ENCODE measurements at regions not wholly inside any gene's neighbourhood (a gene's known extent, or its start where the extent isn't known, plus 50 kb on each side); places are given as distances from the start of the nearest gene placed in this dataset.

DNA sequence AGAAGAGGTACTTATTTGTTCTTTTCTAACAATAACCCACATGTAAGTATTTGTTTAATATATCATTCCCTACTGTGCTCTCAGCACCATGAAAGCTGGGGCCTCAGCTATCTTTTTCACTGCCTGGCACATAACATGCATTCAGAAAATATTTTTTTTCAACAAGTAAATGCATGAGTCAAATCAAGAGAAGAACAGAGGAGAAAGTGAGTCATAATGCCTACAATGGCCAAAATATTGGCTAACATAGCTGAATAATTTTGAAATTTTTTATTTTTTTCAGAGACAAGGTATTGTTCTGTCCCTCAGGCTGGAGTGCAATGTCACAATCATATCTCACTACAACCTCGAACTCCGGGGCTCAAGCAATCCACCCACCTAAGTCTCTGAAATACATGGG, 252.2 kb upstream of the ADAMTS5 start:
- no peak overlapping the region for H3K27ac ChIP-seq
- H3K9me3 ChIP-seq: no peaks in the 10 kb centered on the region
- no peaks in the 10 kb centered on the region for H3K4me1 ChIP-seq
- peak in 1 of 2 donors; percentile 10 for DNase-seq
- H3K36me3 ChIP-seq (ENCODE audit: insufficient read depth in 1 of 2, low read depth in 1 of 2): no peaks in the 10 kb centered on the region
- WGBS, 3 donors: 95 to 98% (median 95%) methylated on average over 2 of the region's 2 CpGs
- H3K4me3 ChIP-seq: no peak overlapping the region
- intact Hi-C loops (cut with DNase I): no loop called here
- no peaks in the 10 kb centered on the region for H3K27me3 ChIP-seq (ENCODE audit: insufficient read depth in 3 of 3, low read length in 2 of 3)
- ATAC-seq: peak in 3 of 4 donors; percentile 29 to 30 (median 30)
- TF ChIP-seq, protein P1, sequence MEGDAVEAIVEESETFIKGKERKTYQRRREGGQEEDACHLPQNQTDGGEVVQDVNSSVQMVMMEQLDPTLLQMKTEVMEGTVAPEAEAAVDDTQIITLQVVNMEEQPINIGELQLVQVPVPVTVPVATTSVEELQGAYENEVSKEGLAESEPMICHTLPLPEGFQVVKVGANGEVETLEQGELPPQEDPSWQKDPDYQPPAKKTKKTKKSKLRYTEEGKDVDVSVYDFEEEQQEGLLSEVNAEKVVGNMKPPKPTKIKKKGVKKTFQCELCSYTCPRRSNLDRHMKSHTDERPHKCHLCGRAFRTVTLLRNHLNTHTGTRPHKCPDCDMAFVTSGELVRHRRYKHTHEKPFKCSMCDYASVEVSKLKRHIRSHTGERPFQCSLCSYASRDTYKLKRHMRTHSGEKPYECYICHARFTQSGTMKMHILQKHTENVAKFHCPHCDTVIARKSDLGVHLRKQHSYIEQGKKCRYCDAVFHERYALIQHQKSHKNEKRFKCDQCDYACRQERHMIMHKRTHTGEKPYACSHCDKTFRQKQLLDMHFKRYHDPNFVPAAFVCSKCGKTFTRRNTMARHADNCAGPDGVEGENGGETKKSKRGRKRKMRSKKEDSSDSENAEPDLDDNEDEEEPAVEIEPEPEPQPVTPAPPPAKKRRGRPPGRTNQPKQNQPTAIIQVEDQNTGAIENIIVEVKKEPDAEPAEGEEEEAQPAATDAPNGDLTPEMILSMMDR (IDR thresholded peaks at IDR 0.05): no peak

- Histone ChIP-seq H3K9me3 (no peaks in the 10 kb centered on the region), H3K4me1 (no peaks in the 10 kb centered on the region), H3K27ac (no peak overlapping the region), H3K27me3 (ENCODE audit: insufficient read depth in 3 of 3, low read length in 2 of 3) (no peaks in the 10 kb centered on the region), H3K4me3 (no peak overlapping the region), H3K36me3 (ENCODE audit: insufficient read depth in 1 of 2, low read depth in 1 of 2) (no peaks in the 10 kb centered on the region)
- DNase-seq (no peak), ATAC-seq (no peak)
- TF ChIP-seq, protein P1 (IDR thresholded peaks at IDR 0.05): no peak
- intact Hi-C loops (cut with DNase I): no loop called here
Observed at GRCh38 chr21:27213303-27213702, 246.4 kb upstream of the ADAMTS5 start.

DNA sequence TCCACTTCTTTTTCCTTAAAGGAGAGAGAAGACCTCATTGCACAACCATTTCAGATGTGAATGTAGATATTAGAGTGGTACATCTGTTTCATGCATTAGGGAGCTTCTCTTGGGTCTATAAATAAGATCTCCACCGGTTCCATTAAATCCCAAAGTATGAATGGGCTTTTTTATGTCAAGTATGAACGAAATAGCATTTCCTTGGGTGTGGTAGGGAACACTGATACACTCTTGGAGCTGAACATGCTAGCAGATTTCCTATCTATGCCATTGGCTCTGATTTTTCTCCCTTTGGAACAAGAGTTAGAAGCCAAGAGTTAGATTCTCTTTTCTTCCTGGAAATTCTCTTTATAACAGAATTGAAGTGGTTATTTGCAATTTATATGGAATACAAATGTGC, 245.6 kb upstream of the ADAMTS5 start:
- H3K4me3 ChIP-seq: no peak overlapping the region
- no peak for ATAC-seq
- no peaks in the 10 kb centered on the region for H3K9me3 ChIP-seq
- H3K4me1 ChIP-seq: no peaks in the 10 kb centered on the region
- intact Hi-C loops (cut with DNase I): no loop called here
- no peaks in the 10 kb centered on the region for H3K36me3 ChIP-seq (ENCODE audit: insufficient read depth in 1 of 2, low read depth in 1 of 2)
- no peak overlapping the region for H3K27ac ChIP-seq
- no peaks in the 10 kb centered on the region for H3K27me3 ChIP-seq (ENCODE audit: insufficient read depth in 3 of 3, low read length in 2 of 3)
- no peak for DNase-seq
- TF ChIP-seq, protein P1 (IDR thresholded peaks at IDR 0.05): no peak
- 10 to 20% (median 13%) methylated on average over 2 of the region's 2 CpGs for WGBS, 3 donors

- ATAC-seq (no peak), DNase-seq (no peak)
- no peaks in the 10 kb centered on the region for H3K4me1 ChIP-seq
- no peak overlapping the region for H3K27ac ChIP-seq
- intact Hi-C loops (cut with DNase I): no loop called here
- no peaks in the 10 kb centered on the region for H3K27me3 ChIP-seq (ENCODE audit: insufficient read depth in 3 of 3, low read length in 2 of 3)
- TF ChIP-seq, protein P1 (IDR thresholded peaks at IDR 0.05): no peak
- 97 to 99% (median 98%) methylated on average over 1 of the region's 1 CpG for WGBS, 3 donors
- no peak overlapping the region for H3K4me3 ChIP-seq
- no peaks in the 10 kb centered on the region for H3K9me3 ChIP-seq
- no peaks in the 10 kb centered on the region for H3K36me3 ChIP-seq (ENCODE audit: insufficient read depth in 1 of 2, low read depth in 1 of 2)
Observed at GRCh38 chr21:27209546-27209945, 242.7 kb upstream of the ADAMTS5 start.

DNA sequence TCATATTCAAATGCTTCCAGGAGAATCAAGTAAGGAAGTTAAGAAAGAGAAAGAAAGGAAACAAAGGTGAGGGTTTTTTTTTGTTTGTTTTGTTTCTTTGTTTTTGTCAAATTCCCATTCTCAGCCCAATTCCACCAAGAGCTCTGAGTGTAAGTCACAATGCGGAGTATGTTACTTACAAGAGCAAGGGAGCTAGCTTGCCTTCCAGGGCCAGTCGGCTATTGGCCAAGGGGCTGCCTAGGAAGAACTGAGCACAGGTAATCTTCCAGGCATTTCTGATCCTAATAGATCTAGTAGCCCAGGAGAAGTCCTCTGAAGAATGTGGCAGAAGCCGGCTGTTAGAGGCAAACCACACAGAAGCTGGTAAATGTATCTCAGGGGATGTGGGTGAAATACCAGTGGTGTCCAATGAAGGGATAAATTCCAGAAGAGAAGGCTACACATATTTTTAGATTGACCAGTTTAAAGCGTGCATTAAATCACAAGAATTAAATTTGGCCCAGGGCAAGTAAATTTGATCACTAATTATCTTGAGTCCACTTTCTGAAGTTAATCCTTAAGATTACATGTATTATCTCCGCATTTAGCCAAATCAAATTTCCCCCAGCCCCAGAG, 239.6 kb upstream of the ADAMTS5 start:
- Histone ChIP-seq H3K9me3 (no peaks in the 10 kb centered on the region), H3K27ac (no peak overlapping the region), H3K36me3 (ENCODE audit: insufficient read depth in 1 of 2, low read depth in 1 of 2) (no peaks in the 10 kb centered on the region), H3K4me1 (no peaks in the 10 kb centered on the region), H3K27me3 (ENCODE audit: insufficient read depth in 3 of 3, low read length in 2 of 3) (no peaks in the 10 kb centered on the region), H3K4me3 (no peak overlapping the region)
- ATAC-seq: no peak
- intact Hi-C loops (cut with DNase I): no loop called here
- TF ChIP-seq, protein P1 (IDR thresholded peaks at IDR 0.05): no peak
- 44 to 65% (median 56%) methylated on average over 5 of the region's 5 CpGs for WGBS, 3 donors
- no peak for DNase-seq

Data from psoas muscle (tissue), 7 donors.